HCT116 (cell line): ENCODE measurements at regions not wholly inside any gene's neighbourhood (a gene's known extent, or its start where the extent isn't known, plus 50 kb on each side); places are given as distances from the start of the nearest gene placed in this dataset.

ENCODE experiments used
- CEBPB ChIP-seq: IDR thresholded peaks from 2 replicates; pipeline ENCODE4 v1.6.1; 2012; ENCODE audit warnings: low read depth
- CTCF ChIP-seq, 3 experiments: fragments of 200-600 bp in 1 of 3; sonication (generic) in 1 of 3; IDR thresholded peaks in 2 of 3; conservative IDR thresholded peaks in 1 of 3; 2 replicates each; pipeline ENCODE4 v1.5.1; 2012 to 2017; ENCODE audit warnings: low read depth in 2 of 3, low read length in 2 of 3, antibody characterized with exemption in 1 of 3, borderline replicate concordance in 1 of 3, control low read depth in 1 of 3, mild to moderate bottlenecking in 1 of 3, mixed read lengths in 1 of 3, mixed run types in 1 of 3, moderate library complexity in 1 of 3; ENCODE audit not compliant: insufficient read depth in 1 of 3
- EZH2 ChIP-seq: fragments of 200-600 bp; sonication (generic); IDR thresholded peaks from 2 replicates; pipeline ENCODE4 v1.6.1; 2017; ENCODE audit warnings: antibody characterized with exemption, mixed run types
- FOSL1 ChIP-seq: IDR thresholded peaks from 2 replicates; pipeline ENCODE4 v1.6.1; 2012; ENCODE audit warnings: low read depth
- MAX ChIP-seq: IDR thresholded peaks from 2 replicates; pipeline ENCODE4 v1.6.1; 2012
- POLR2A ChIP-seq: IDR thresholded peaks from 2 replicates; pipeline ENCODE4 v1.7.0; 2011; ENCODE audit warnings: borderline replicate concordance; ENCODE audit not compliant: insufficient read depth, insufficient read length; ENCODE audit errors: extremely low read depth
- REST ChIP-seq: IDR thresholded peaks from 2 replicates; pipeline ENCODE4 v1.6.1; 2012; ENCODE audit warnings: low read depth

- TF ChIP-seq REST: no peak
- no peak for TF ChIP-seq CTCF (IDR thresholded peaks at IDR 0.05 in 2 of 3, conservative IDR thresholded peaks at IDR 0.05 in 1 of 3; ENCODE audit: borderline replicate concordance in 1 of 3, insufficient read depth in 1 of 3, low read depth in 2 of 3, low read length in 2 of 3)
- TF ChIP-seq POLR2A: no peak
- no peak for TF ChIP-seq CEBPB
- no peak for TF ChIP-seq FOSL1
- no peak for TF ChIP-seq EZH2
- TF ChIP-seq MAX: no peak
These were observed 1004.9 kb upstream of the ADGRL3 start for GRCh38 chr4:60195256-60195655.
